K562 (cell line): ENCODE measurements at regions not wholly inside any gene's neighbourhood (a gene's known extent, or its start where the extent isn't known, plus 50 kb on each side); places are given as distances from the start of the nearest gene placed in this dataset.

Source experiments
- ATAC-seq: fragments of 200-7000 bp; cut with Tn5 transposase; 3 replicates; pipeline ENCODE4 v1.9.1; 2020; ENCODE audit warnings: moderate library complexity
- BruUV-seq: library from RNA; stranded (reverse); fragments of 400-500 nt; replicated peaks from 2 replicates; lab custom pipeline; 2021; lab: Mats Ljungman, UMichigan
- CTCF ChIA-PET: fragments of 300-600 bp; formaldehyde crosslinking; extraction: SDS; loops from one replicate; lab custom pipeline; 2021; ENCODE audit warnings: low intra/inter-chr PET ratio; lab: Yijun Ruan, JAX
- POLR2A ChIA-PET: fragments of 300-600, 350-650 bp; sonication (Branson Sonifier 250); formaldehyde crosslinking; extraction: SDS; loops from one replicate; lab custom pipeline; 2021; ENCODE audit warnings: antibody characterized with exemption, inconsistent platforms; lab: Yijun Ruan, JAX
- DNase-seq, 4 experiments: peaks; one replicate each; pipeline versions ENCODE4 v3.0.0 to v3.0.0-alpha.2; 2011 to 2018; ENCODE audit warnings: low spot score in 3 of 4, mixed read lengths in 3 of 4; ENCODE audit errors: extremely low read depth in 1 of 4
- FAIRE-seq: peaks from 2 replicates; lab custom pipeline; 2011; peaks lifted over from hg19 to GRCh38; lab: Jason Lieb, UNC
- H2AFZ ChIP-seq: 2 replicates; pipeline ENCODE4 v1.6.0; 2011; ENCODE audit warnings: low read depth, low read length, control low read depth, inconsistent platforms
- H3K27ac ChIP-seq: fragments of 200-600 bp; 3 replicates; pipeline ENCODE4 v1.8.0; 2011; ENCODE audit warnings: low read depth, mild to moderate bottlenecking, control low read depth, inconsistent platforms, low read length, moderate library complexity, mixed read lengths; ENCODE audit errors: extremely low read depth
- H3K27me3 ChIP-seq, 2 experiments: fragments of 300-600 bp in 1 of 2; 2 replicates in 1 of 2; 3 replicates in 1 of 2; pipeline versions ENCODE4 v1.6.0 to v1.8.0; 2011; ENCODE audit warnings: inconsistent platforms in 2 of 2, low read length in 2 of 2, mild to moderate bottlenecking in 1 of 2, mixed read lengths in 1 of 2, moderate library complexity in 1 of 2; ENCODE audit not compliant: control insufficient read depth in 2 of 2, insufficient read depth in 2 of 2
- H3K36me3 ChIP-seq: fragments of 300-600 bp; 3 replicates; pipeline ENCODE4 v1.8.0; 2011; ENCODE audit warnings: mild to moderate bottlenecking, low read length, inconsistent platforms; ENCODE audit not compliant: control insufficient read depth, insufficient read depth
- H3K4me1 ChIP-seq, 2 experiments: fragments of 200-600 bp in 1 of 2; replicated peaks in 1 of 2; 2 replicates in 1 of 2; 3 replicates in 1 of 2; pipeline versions ENCODE4 v1.5.1 to v1.8.0; 2011; ENCODE audit warnings: inconsistent platforms in 2 of 2, low read length in 2 of 2, mild to moderate bottlenecking in 1 of 2, mixed read lengths in 1 of 2, moderate library complexity in 1 of 2; ENCODE audit not compliant: control insufficient read depth in 2 of 2, insufficient read depth in 2 of 2
- H3K4me2 ChIP-seq: 2 replicates; pipeline ENCODE4 v1.6.1; 2011; ENCODE audit warnings: low read length, control low read depth, inconsistent platforms, mixed read lengths; ENCODE audit not compliant: insufficient read depth
- H3K4me3 ChIP-seq: fragments of 200-600 bp; sonication (generic), shearing (Covaris generic); 2 replicates; pipeline ENCODE4 v1.5.1; 2016; ENCODE audit warnings: control low read depth, inconsistent platforms
- H3K79me2 ChIP-seq: fragments of 200-600 bp; 3 replicates; pipeline ENCODE4 v1.8.0; 2011; ENCODE audit warnings: low read length, inconsistent platforms; ENCODE audit not compliant: control insufficient read depth, insufficient read depth
- H3K9ac ChIP-seq, 2 experiments: 2 replicates each; pipeline versions ENCODE4 v1.6.0 to v1.6.1; 2011; ENCODE audit warnings: low read depth in 2 of 2, low read length in 2 of 2, control low read depth in 1 of 2, inconsistent platforms in 1 of 2, mild to moderate bottlenecking in 1 of 2, mixed read lengths in 1 of 2; ENCODE audit not compliant: insufficient read depth in 1 of 2
- H3K9me1 ChIP-seq: one replicate; pipeline ENCODE4 v1.6.0; 2011; ENCODE audit warnings: inconsistent platforms, mild to moderate bottlenecking, low read length, moderate library complexity; ENCODE audit not compliant: control insufficient read depth, insufficient read depth
- H3K9me3 ChIP-seq: replicated peaks from 2 replicates; pipeline ENCODE4 v1.5.1; 2011; ENCODE audit warnings: low read depth, low read length, inconsistent platforms; ENCODE audit not compliant: control insufficient read depth, insufficient read depth
- H4K20me1 ChIP-seq: replicated peaks from 2 replicates; pipeline ENCODE4 v1.6.1; 2011; ENCODE audit warnings: low read length, inconsistent platforms, mixed read lengths; ENCODE audit not compliant: control insufficient read depth, insufficient read depth
- CHD4 ChIP-seq: fragments of 200-600 bp; sonication (generic); IDR thresholded peaks from 3 replicates; pipeline ENCODE4 v1.6.1; 2012; ENCODE audit warnings: low read depth, mild to moderate bottlenecking, mixed read lengths, low read length, inconsistent platforms; ENCODE audit not compliant: insufficient read depth, insufficient replicate concordance, poor library complexity, severe bottlenecking
- CREB5 ChIP-seq: fragments of 250-450 bp; sonication (Bioruptor Pico); IDR thresholded peaks from 2 replicates; pipeline ENCODE4 v1.5.0; 2020; ENCODE audit warnings: mild to moderate bottlenecking
- L3MBTL2 ChIP-seq: fragments of 450-650 bp; IDR thresholded peaks from 2 replicates; pipeline ENCODE4 v1.6.1; 2016; ENCODE audit warnings: mild to moderate bottlenecking, moderate library complexity
- MYNN ChIP-seq, 2 experiments: sonication (generic); formaldehyde crosslinking in 1 of 2; IDR thresholded peaks; 2 replicates each; pipeline versions ENCODE4 v1.5.0 to v1.6.1; 2016 to 2020; ENCODE audit warnings: antibody characterized with exemption in 1 of 2, missing genetic modification reagents in 1 of 2
- NFIC ChIP-seq: fragments of 450-650 bp; IDR thresholded peaks from 2 replicates; pipeline ENCODE4 v1.6.1; 2017; ENCODE audit warnings: mild to moderate bottlenecking, inconsistent platforms
- RFX5 ChIP-seq: IDR thresholded peaks from 2 replicates; pipeline ENCODE4 v1.6.1; 2011; ENCODE audit warnings: low read depth, mild to moderate bottlenecking, improper control_type of control experiment, low read length
- ZBTB49 ChIP-seq: sonication (generic); formaldehyde crosslinking; IDR thresholded peaks from 2 replicates; pipeline ENCODE4 v1.8.0; 2022; ENCODE audit warnings: missing genetic modification reagents, mild to moderate bottlenecking, borderline replicate concordance
- ZNF395 ChIP-seq: fragments of 200-800 bp; sonication (Bioruptor generic); IDR thresholded peaks from 2 replicates; pipeline ENCODE4 v1.6.1; 2017; ENCODE audit warnings: missing genetic modification characterization, missing compliant biosample characterization
- ZNF507 ChIP-seq: conservative IDR thresholded peaks from 2 replicates; pipeline ENCODE4 v1.6.1; 2017; ENCODE audit warnings: missing genetic modification characterization, missing compliant biosample characterization
- ZZZ3 ChIP-seq: fragments of 450-650 bp; IDR thresholded peaks from 2 replicates; pipeline ENCODE4 v1.6.1; 2016; ENCODE audit warnings: antibody characterized with exemption, mild to moderate bottlenecking, moderate library complexity
- WGBS: fragments of 100-300 bp; shearing (Covaris generic); methylation state at CpG from one replicate; pipeline ENCODE4 v1.1.6; 2016; ENCODE audit warnings: low coverage, mixed read lengths; ENCODE audit not compliant: insufficient coverage; ENCODE audit errors: missing lambda C conversion rate; 5-methylcytosine and 5-hydroxymethylcytosine counted together
- in situ Hi-C: fragments of 300-500 bp; cut with MboI; formaldehyde crosslinking; loops from 4 replicates; pipeline ENCODE4 v1.15.0; 2018; ENCODE audit warnings: inconsistent platforms, mixed read lengths
- intact Hi-C: fragments of 100-400 bp; cut with micrococcal nuclease; formaldehyde crosslinking; loops from 2 replicates; pipeline ENCODE4 v1.14.2; 2022

GRCh38 chrX:40938423-40938822 is 146.8 kb upstream of the USP9X start:
- Histone ChIP-seq H3K36me3 (no peaks in the 10 kb centered on the region), H3K9me1 (no peaks in the 10 kb centered on the region), H3K27me3 (no peaks in the 10 kb centered on the region), H3K27ac (no peak overlapping the region), H3K9me3 (no peaks in the 10 kb centered on the region), H3K79me2 (no peaks in the 10 kb centered on the region), H3K4me1 (peaks cover 4 to 7% of the 10 kb centered on the region in 2 experiments; a peak in 4 of 5 replicates), H4K20me1 (no peaks in the 10 kb centered on the region; the same call in 1 of the 2 replicates), H3K9ac (no peak overlapping the region), H3K4me2 (no peak overlapping the region), H2AFZ (no peak overlapping the region), H3K4me3 (no peak overlapping the region)
- no peak; the same call in 2 of the 3 replicates for ATAC-seq
- peak; percentile 26 for FAIRE-seq
- DNase-seq, result peak in 1 of 4 experiments; percentile 43
- WGBS, result 45% methylated on average over 5 of the region's 5 CpGs
- in situ Hi-C loops, result no loop called here
- BruUV-seq, result no TSS peak
- TF ChIP-seq ZNF395 (no peak), NFIC (peak; percentile 73), L3MBTL2 (peak; percentile 49)
- intact Hi-C loops, result loop anchor here (10.0 kb wide), 1 partner anchor 176 kb away; no protein-coding TSS in a partner anchor
- CTCF ChIA-PET, result no interaction called here
- POLR2A ChIA-PET, result no interaction called here

GRCh38 chrX:40943093-40943641 is 142.1 kb upstream of the USP9X start:
- Histone ChIP-seq H3K4me1 (no peaks in the 10 kb centered on the region; a peak in 1 of 5 replicates), H4K20me1 (no peaks in the 10 kb centered on the region), H3K27me3 (no peaks in the 10 kb centered on the region; a peak in 1 of 5 replicates), H3K4me3 (no peak overlapping the region), H3K9me1 (no peaks in the 10 kb centered on the region), H2AFZ (no peak overlapping the region), H3K9me3 (no peaks in the 10 kb centered on the region), H3K27ac (no peak overlapping the region), H3K4me2 (no peak overlapping the region), H3K36me3 (no peaks in the 10 kb centered on the region), H3K9ac (no peak overlapping the region), H3K79me2 (no peaks in the 10 kb centered on the region)
- CTCF ChIA-PET, result no interaction called here
- POLR2A ChIA-PET, result interaction anchor here (0.9 kb wide), 1 partner anchor 125 kb away, joined by 3 read pairs; no protein-coding TSS in a partner anchor
- intact Hi-C loops, result no loop called here
- no peak for FAIRE-seq
- in situ Hi-C loops, result no loop called here
- 47% methylated on average over 1 of the region's 1 CpG for WGBS
- BruUV-seq, result no TSS peak
- no peak for ATAC-seq
- no peak for DNase-seq
- TF ChIP-seq CHD4, result no peak
- TF ChIP-seq ZBTB49 (CRISPR knock-in tag), result no peak
- TF ChIP-seq ZZZ3, result no peak
- TF ChIP-seq ZNF507 (tag), result no peak
- TF ChIP-seq MYNN (IDR thresholded peaks at IDR 0.05), result no peak
- no peak for TF ChIP-seq MYNN (CRISPR knock-in tag; IDR thresholded peaks at IDR 0.05)
- TF ChIP-seq CREB5, result no peak
- no peak for TF ChIP-seq RFX5
